GM12891 (cell line): ENCODE measurements at regions not wholly inside any gene's neighbourhood (a gene's known extent, or its start where the extent isn't known, plus 50 kb on each side); places are given as distances from the start of the nearest gene placed in this dataset.

Source experiments
- PAX5 ChIP-seq: IDR thresholded peaks from 2 replicates; pipeline ENCODE4 v1.6.1; 2011; ENCODE audit warnings: low read length, moderate library complexity, mild to moderate bottlenecking; ENCODE audit not compliant: insufficient read depth, severe bottlenecking
- POLR2A ChIP-seq: IDR thresholded peaks from 2 replicates; pipeline ENCODE4 v1.6.1; 2011; ENCODE audit warnings: low read depth, low read length, control low read depth
- POLR2AphosphoS5 ChIP-seq: IDR thresholded peaks from 2 replicates; pipeline ENCODE4 v1.6.1; 2011; ENCODE audit warnings: low read depth, low read length, control low read depth
- POU2F2 ChIP-seq: IDR thresholded peaks from 2 replicates; pipeline ENCODE4 v1.6.1; 2011; ENCODE audit warnings: low read depth, mild to moderate bottlenecking, control low read depth, low read length, moderate library complexity
- TAF1 ChIP-seq: IDR thresholded peaks from 2 replicates; pipeline ENCODE4 v1.6.1; 2011; ENCODE audit warnings: low read depth, low read length, control low read depth

DNA sequence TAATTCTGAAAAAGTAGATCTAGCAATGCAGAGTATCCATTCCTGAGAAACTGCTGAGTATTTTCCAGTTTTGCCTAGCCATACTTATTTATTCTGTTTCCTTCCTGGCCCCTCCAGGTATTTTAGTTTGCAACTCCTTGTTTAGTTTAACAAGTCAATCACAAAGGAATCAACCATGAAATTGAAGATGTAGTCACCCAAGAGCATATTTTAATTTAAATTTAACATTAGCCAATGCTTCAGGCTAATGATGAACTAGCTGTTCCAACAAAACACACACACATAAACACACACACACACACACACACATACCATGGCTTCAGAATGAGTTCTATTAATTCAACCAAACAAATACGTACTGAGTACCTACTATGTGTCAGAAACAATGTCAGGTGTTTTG is 332.8 kb upstream of the ERCC4 start:
- TF ChIP-seq POLR2AphosphoS5 (no peak), POU2F2 (no peak), POLR2A (no peak), PAX5 (no peak), TAF1 (no peak)
